ACC112 (cell line): ENCODE measurements at regions not wholly inside any gene's neighbourhood (a gene's known extent, or its start where the extent isn't known, plus 50 kb on each side); places are given as distances from the start of the nearest gene placed in this dataset.

Experiments
- H2AFZ ChIP-seq: fragments of 200-600 bp; sonication (generic); one replicate; pipeline ENCODE4 v1.6.0; 2017; ENCODE audit warnings: antibody characterized with exemption, low read length; ENCODE audit not compliant: unreplicated experiment
- H3K27ac ChIP-seq: fragments of 200-600 bp; sonication (generic); 2 replicates; pipeline ENCODE4 v1.5.1; 2014; ENCODE audit warnings: low read depth, mild to moderate bottlenecking, antibody characterized with exemption, low read length, moderate library complexity
- H3K27me3 ChIP-seq: fragments of 200-600 bp; sonication (generic); 2 replicates; pipeline ENCODE4 v1.6.1; 2014; ENCODE audit warnings: mild to moderate bottlenecking, antibody characterized with exemption, low read length, moderate library complexity, mixed read lengths; ENCODE audit not compliant: insufficient read depth
- H3K36me3 ChIP-seq: fragments of 200-600 bp; sonication (generic); 2 replicates; pipeline ENCODE4 v1.6.1; 2016; ENCODE audit warnings: mild to moderate bottlenecking, antibody characterized with exemption, low read length, moderate library complexity, mixed read lengths; ENCODE audit not compliant: insufficient read depth
- H3K4me1 ChIP-seq: fragments of 200-600 bp; sonication (generic); one replicate; pipeline ENCODE4 v1.6.1; 2016; ENCODE audit warnings: low read length, mixed read lengths; ENCODE audit not compliant: insufficient read depth, unreplicated experiment, control insufficient read depth
- H3K4me3 ChIP-seq: fragments of 200-600 bp; sonication (generic); 2 replicates; pipeline ENCODE4 v1.5.1; 2014; ENCODE audit warnings: mild to moderate bottlenecking, low read depth, low read length
- H3K79me2 ChIP-seq: fragments of 200-600 bp; sonication (generic); one replicate; pipeline ENCODE4 v1.6.0; 2016; ENCODE audit warnings: low read length; ENCODE audit not compliant: control insufficient read depth, unreplicated experiment, insufficient read depth

- Histone ChIP-seq H3K4me3 (no peak overlapping the region), H3K27me3 (peaks cover 5% of the 10 kb centered on the region; the same call in 1 of the 2 replicates), H3K36me3 (no peaks in the 10 kb centered on the region), H3K27ac (no peak overlapping the region), H2AFZ (no peak overlapping the region), H3K4me1 (no peaks in the 10 kb centered on the region), H3K79me2 (no peaks in the 10 kb centered on the region)
These were observed 173.5 kb downstream of the ACTR3 start for GRCh38 chr2:114063346-114063745.

- no peaks in the 10 kb centered on the region for H3K4me1 ChIP-seq
- H3K79me2 ChIP-seq: no peaks in the 10 kb centered on the region
- no peak overlapping the region for H3K4me3 ChIP-seq
- no peak overlapping the region for H3K27ac ChIP-seq
- no peaks in the 10 kb centered on the region for H3K36me3 ChIP-seq
- no peak overlapping the region for H2AFZ ChIP-seq
- peaks cover 5% of the 10 kb centered on the region; the same call in 1 of the 2 replicates for H3K27me3 ChIP-seq
These were observed 175.8 kb downstream of the ACTR3 start for GRCh38 chr2:114065731-114066130.

- Histone ChIP-seq H3K79me2 (no peaks in the 10 kb centered on the region), H3K4me1 (no peaks in the 10 kb centered on the region), H2AFZ (no peak overlapping the region), H3K4me3 (no peak overlapping the region), H3K36me3 (no peaks in the 10 kb centered on the region), H3K27ac (no peak overlapping the region), H3K27me3 (peaks cover 5% of the 10 kb centered on the region; the same call in 1 of the 2 replicates)
These were observed 176.4 kb downstream of the ACTR3 start for GRCh38 chr2:114066186-114066747.

GRCh38 chr2:114068438-114068837 lies 178.5 kb downstream of the ACTR3 start:
- H3K4me1 ChIP-seq: no peaks in the 10 kb centered on the region
- H2AFZ ChIP-seq: no peak overlapping the region
- H3K27ac ChIP-seq: no peak overlapping the region
- no peaks in the 10 kb centered on the region for H3K36me3 ChIP-seq
- H3K79me2 ChIP-seq: no peaks in the 10 kb centered on the region
- H3K4me3 ChIP-seq: no peak overlapping the region
- peaks cover 5% of the 10 kb centered on the region; the same call in 1 of the 2 replicates for H3K27me3 ChIP-seq

GRCh38 chr2:114076961-114077360 lies 187.1 kb downstream of the ACTR3 start:
- Histone ChIP-seq H2AFZ (no peak overlapping the region), H3K4me1 (no peaks in the 10 kb centered on the region), H3K27ac (no peak overlapping the region), H3K27me3 (peaks cover 7% of the 10 kb centered on the region; the same call in 1 of the 2 replicates), H3K4me3 (no peak overlapping the region), H3K36me3 (no peaks in the 10 kb centered on the region), H3K79me2 (no peaks in the 10 kb centered on the region)

GRCh38 chr2:114079366-114080004 lies 189.6 kb downstream of the ACTR3 start:
- Histone ChIP-seq H3K27ac (no peak overlapping the region), H3K4me3 (no peak overlapping the region), H3K36me3 (no peaks in the 10 kb centered on the region), H3K4me1 (no peaks in the 10 kb centered on the region), H2AFZ (no peak overlapping the region), H3K27me3 (peaks cover 7% of the 10 kb centered on the region; the same call in 1 of the 2 replicates), H3K79me2 (no peaks in the 10 kb centered on the region)

- Histone ChIP-seq H2AFZ (no peak overlapping the region), H3K27ac (no peak overlapping the region), H3K79me2 (no peaks in the 10 kb centered on the region), H3K4me1 (no peaks in the 10 kb centered on the region), H3K27me3 (peaks cover 6% of the 10 kb centered on the region; the same call in 1 of the 2 replicates), H3K4me3 (no peak overlapping the region), H3K36me3 (no peaks in the 10 kb centered on the region)
These were observed 193.0 kb downstream of the ACTR3 start for GRCh38 chr2:114082731-114083433.

- Histone ChIP-seq H3K4me3 (no peak overlapping the region), H3K36me3 (no peaks in the 10 kb centered on the region), H3K27me3 (no peaks in the 10 kb centered on the region), H2AFZ (no peak overlapping the region), H3K27ac (no peak overlapping the region), H3K4me1 (no peaks in the 10 kb centered on the region), H3K79me2 (no peaks in the 10 kb centered on the region)
These were observed 194.0 kb downstream of the ACTR3 start for GRCh38 chr2:114083717-114084387.

- no peaks in the 10 kb centered on the region for H3K4me1 ChIP-seq
- no peak overlapping the region for H3K27ac ChIP-seq
- H3K36me3 ChIP-seq: no peaks in the 10 kb centered on the region
- H3K4me3 ChIP-seq: no peak overlapping the region
- no peaks in the 10 kb centered on the region for H3K79me2 ChIP-seq
- no peaks in the 10 kb centered on the region for H3K27me3 ChIP-seq
- no peak overlapping the region for H2AFZ ChIP-seq
These were observed 195.3 kb downstream of the ACTR3 start for GRCh38 chr2:114085238-114085637.

- no peaks in the 10 kb centered on the region for H3K79me2 ChIP-seq
- no peak overlapping the region for H2AFZ ChIP-seq
- H3K27me3 ChIP-seq: no peaks in the 10 kb centered on the region
- no peaks in the 10 kb centered on the region for H3K4me1 ChIP-seq
- H3K36me3 ChIP-seq: no peaks in the 10 kb centered on the region
- H3K27ac ChIP-seq: no peak overlapping the region
- no peak overlapping the region for H3K4me3 ChIP-seq
These were observed 196.1 kb downstream of the ACTR3 start for GRCh38 chr2:114085992-114086391.
